Spleen (tissue), 11 donors: ENCODE measurements at regions not wholly inside any gene's neighbourhood (a gene's known extent, or its start where the extent isn't known, plus 50 kb on each side); places are given as distances from the start of the nearest gene placed in this dataset.

ENCODE experiments used
- DNase-seq: peaks from one replicate; pipeline ENCODE4 v3.0.0-alpha.2; 2020
- H3K27ac ChIP-seq, 8 donors: fragments of 200-600 bp; sonication (generic) in 7 of 8; 1 replicate in 4 of 8; 2 replicates in 4 of 8; pipeline versions ENCODE4 v1.5.0 to v1.8.0; 2016 to 2021; ENCODE audit warnings: inconsistent platforms in 4 of 8, mild to moderate bottlenecking in 4 of 8, moderate library complexity in 1 of 8
- H3K27me3 ChIP-seq, 7 donors: fragments of 200-600 bp; sonication (generic) in 6 of 7; replicated peaks in 1 of 7; 1 replicate in 4 of 7; 2 replicates in 3 of 7; pipeline versions ENCODE4 v1.5.0 to v1.8.0; 2016 to 2021; ENCODE audit warnings: inconsistent platforms in 3 of 7, mild to moderate bottlenecking in 1 of 7
- H3K36me3 ChIP-seq, 6 donors: fragments of 200-600 bp; sonication (generic) in 5 of 6; 1 replicate in 4 of 6; 2 replicates in 2 of 6; pipeline versions ENCODE4 v1.5.0 to v1.8.0; 2016 to 2021; ENCODE audit warnings: inconsistent platforms in 2 of 6
- H3K4me1 ChIP-seq, 6 donors: fragments of 200-600 bp; sonication (generic) in 5 of 6; 1 replicate in 3 of 6; 2 replicates in 3 of 6; pipeline versions ENCODE4 v1.5.0 to v1.8.0; 2016 to 2021; ENCODE audit warnings: inconsistent platforms in 3 of 6
- H3K4me3 ChIP-seq, 8 donors: fragments of 200-600 bp; sonication (generic) in 7 of 8; 1 replicate in 4 of 8; 2 replicates in 4 of 8; pipeline versions ENCODE4 v1.5.0 to v1.8.0; 2016 to 2021; ENCODE audit warnings: inconsistent platforms in 4 of 8, mild to moderate bottlenecking in 4 of 8, moderate library complexity in 2 of 8
- H3K9me3 ChIP-seq, 8 donors: fragments of 200-600 bp; sonication (generic) in 7 of 8; 1 replicate in 4 of 8; 2 replicates in 4 of 8; pipeline versions ENCODE4 v1.5.0 to v1.8.0; 2016 to 2021; ENCODE audit warnings: inconsistent platforms in 4 of 8
- POLR2A ChIP-seq, 3 donors: fragments of 450-650 bp; IDR thresholded peaks; one replicate each; pipeline ENCODE4 v1.5.1; 2017; ENCODE audit warnings: antibody characterized with exemption in 3 of 3, mild to moderate bottlenecking in 1 of 3
- POLR2AphosphoS5 ChIP-seq, 3 donors: sonication (generic); formaldehyde crosslinking; IDR thresholded peaks; one replicate each; pipeline ENCODE4 v1.5.1; 2017; ENCODE audit warnings: antibody characterized with exemption in 3 of 3
- WGBS, 5 donors: extraction: QIAGEN DNeasy Blood & Tissue Kit in 3 of 5; methylation state at CpG; one replicate each; pipeline versions ENCODE4 v1.1.5 to v1.1.7; 2013 to 2018; 5-methylcytosine and 5-hydroxymethylcytosine counted together
- intact Hi-C: fragments of 100-400 bp; cut with DNase I; formaldehyde crosslinking; loops from one replicate; pipeline ENCODE4 v1.15.0; 2023; ENCODE audit warnings: low total_unique reads
- TF ChIP-seq, protein P1 (sequence below), 11 experiments: fragments of 200-600 bp in 7 of 11; fragments of 450-650 bp in 4 of 11; sonication (generic) in 4 of 11; IDR thresholded peaks in 8 of 11; conservative IDR thresholded peaks in 3 of 11; 1 replicate in 7 of 11; 2 replicates in 4 of 11; pipeline versions ENCODE4 v1.4.0 to v1.8.0; 2016 to 2021; ENCODE audit warnings: antibody characterized with exemption in 11 of 11, inconsistent platforms in 4 of 11, mild to moderate bottlenecking in 1 of 11
- donor health status: healthy with polysubstance abuse.
- donor health status: DM: no; HTN: no; CAD: no; lungs with moderate emphysema.
- donor health status: DM: no; HTN: no; CAD: no.
- donor health status: Bipolar disorder and iron deficiency.
- donor health status: healthy.
- donor health status: DM: no; HTN: no; CAD: no.
- donor health status: DM: yes; HTN: yes; CAD: no.

DNA sequence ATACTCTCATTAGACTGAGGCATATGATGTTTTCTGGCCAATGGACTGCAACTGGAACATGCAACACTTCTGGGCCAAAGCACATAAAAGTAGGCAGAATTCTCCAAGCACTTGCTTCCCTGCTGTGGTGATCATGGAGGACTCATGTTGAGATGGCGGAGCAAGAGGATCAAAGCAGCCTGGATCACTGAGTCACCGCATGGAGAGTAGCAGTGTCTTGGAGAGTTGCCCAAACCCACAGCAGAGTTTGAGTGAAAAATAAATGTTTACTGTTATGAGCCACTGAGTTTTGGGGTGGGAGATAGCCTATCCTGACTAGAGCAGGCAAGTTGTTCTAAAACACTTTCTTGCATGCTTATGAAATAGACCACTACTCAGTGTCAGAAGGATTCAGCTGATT is 359.5 kb downstream of the ZNF521 start:
- H3K27me3 ChIP-seq, result no peaks in the 10 kb centered on the region
- H3K9me3 ChIP-seq, result no peaks in the 10 kb centered on the region
- no peaks in the 10 kb centered on the region for H3K36me3 ChIP-seq
- no peak overlapping the region for H3K4me3 ChIP-seq
- intact Hi-C loops, result no loop called here
- WGBS, 5 donors, result 93 to 100% (median 99%) methylated on average over 2 of the region's 2 CpGs
- H3K4me1 ChIP-seq, result peaks cover 0 to 12% (median 3%) of the 10 kb centered on the region in 6 donors
- TF ChIP-seq, protein P1, sequence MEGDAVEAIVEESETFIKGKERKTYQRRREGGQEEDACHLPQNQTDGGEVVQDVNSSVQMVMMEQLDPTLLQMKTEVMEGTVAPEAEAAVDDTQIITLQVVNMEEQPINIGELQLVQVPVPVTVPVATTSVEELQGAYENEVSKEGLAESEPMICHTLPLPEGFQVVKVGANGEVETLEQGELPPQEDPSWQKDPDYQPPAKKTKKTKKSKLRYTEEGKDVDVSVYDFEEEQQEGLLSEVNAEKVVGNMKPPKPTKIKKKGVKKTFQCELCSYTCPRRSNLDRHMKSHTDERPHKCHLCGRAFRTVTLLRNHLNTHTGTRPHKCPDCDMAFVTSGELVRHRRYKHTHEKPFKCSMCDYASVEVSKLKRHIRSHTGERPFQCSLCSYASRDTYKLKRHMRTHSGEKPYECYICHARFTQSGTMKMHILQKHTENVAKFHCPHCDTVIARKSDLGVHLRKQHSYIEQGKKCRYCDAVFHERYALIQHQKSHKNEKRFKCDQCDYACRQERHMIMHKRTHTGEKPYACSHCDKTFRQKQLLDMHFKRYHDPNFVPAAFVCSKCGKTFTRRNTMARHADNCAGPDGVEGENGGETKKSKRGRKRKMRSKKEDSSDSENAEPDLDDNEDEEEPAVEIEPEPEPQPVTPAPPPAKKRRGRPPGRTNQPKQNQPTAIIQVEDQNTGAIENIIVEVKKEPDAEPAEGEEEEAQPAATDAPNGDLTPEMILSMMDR (IDR thresholded peaks at IDR 0.05 in 8 of 11, conservative IDR thresholded peaks at IDR 0.05 in 3 of 11), result no peak
- no peak for TF ChIP-seq POLR2AphosphoS5 (IDR thresholded peaks at IDR 0.05)
- TF ChIP-seq POLR2A (IDR thresholded peaks at IDR 0.05), result no peak
- no peak for DNase-seq
- no peak overlapping the region for H3K27ac ChIP-seq

DNA sequence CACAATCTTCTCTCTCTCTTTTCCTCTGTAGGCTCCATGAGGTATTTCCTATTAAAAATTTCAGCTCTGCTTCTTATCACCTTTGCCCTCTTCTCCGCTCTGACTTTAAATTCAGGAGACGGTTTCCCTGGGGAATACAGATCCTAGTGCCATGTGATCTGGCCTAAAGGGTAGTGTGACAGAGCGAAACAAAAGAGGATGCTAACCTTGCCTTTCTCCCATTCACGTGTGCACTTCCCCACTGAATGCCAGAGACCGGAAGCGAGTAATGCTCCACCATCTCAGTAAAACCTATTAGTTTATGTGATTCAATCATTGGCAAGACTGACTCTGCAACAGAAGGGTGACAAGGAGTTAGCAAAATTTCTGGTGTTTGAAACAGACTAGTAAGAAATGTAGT is 358.3 kb downstream of the ZNF521 start:
- Histone ChIP-seq H3K27me3 (no peaks in the 10 kb centered on the region), H3K36me3 (no peaks in the 10 kb centered on the region), H3K4me3 (no peak overlapping the region), H3K27ac (no peak overlapping the region), H3K9me3 (peaks cover 0 to 3% (median 0%) of the 10 kb centered on the region in 8 donors), H3K4me1 (peaks cover 0 to 3% (median under 1%) of the 10 kb centered on the region in 6 donors)
- no peak for DNase-seq
- 83 to 91% (median 86%) methylated on average over 6 of the region's 6 CpGs for WGBS, 5 donors
- TF ChIP-seq, protein P1 (IDR thresholded peaks at IDR 0.05 in 8 of 11, conservative IDR thresholded peaks at IDR 0.05 in 3 of 11), result no peak
- TF ChIP-seq POLR2AphosphoS5 (IDR thresholded peaks at IDR 0.05) (no peak), POLR2A (IDR thresholded peaks at IDR 0.05) (no peak)
- intact Hi-C loops, result no loop called here

DNA sequence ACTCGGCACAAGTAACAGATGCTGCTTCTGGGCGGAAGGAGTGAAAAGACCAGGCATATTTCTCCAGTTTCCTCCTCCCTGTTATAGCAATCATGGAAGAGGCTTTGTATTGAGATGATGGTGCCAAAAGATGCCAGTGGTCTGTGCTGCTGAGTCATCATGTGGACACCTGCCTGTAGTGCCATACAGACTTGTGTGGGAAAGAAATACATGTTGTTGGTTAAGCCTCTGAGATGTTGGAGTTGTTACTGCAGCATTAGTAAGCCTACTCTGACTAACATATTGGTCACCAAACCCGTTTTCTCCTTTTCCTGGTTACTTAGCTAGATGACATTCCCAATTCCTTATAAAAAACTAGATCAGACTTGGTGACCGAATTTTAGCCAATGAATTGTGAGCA is 356.9 kb downstream of the ZNF521 start:
- DNase-seq, result no peak
- peaks cover 0 to 3% (median 0%) of the 10 kb centered on the region in 6 donors for H3K4me1 ChIP-seq
- TF ChIP-seq POLR2AphosphoS5 (IDR thresholded peaks at IDR 0.05) (no peak), POLR2A (IDR thresholded peaks at IDR 0.05) (no peak)
- TF ChIP-seq, protein P1 (IDR thresholded peaks at IDR 0.05 in 8 of 11, conservative IDR thresholded peaks at IDR 0.05 in 3 of 11), result no peak
- H3K27me3 ChIP-seq, result no peaks in the 10 kb centered on the region
- 85 to 94% (median 91%) methylated on average over 4 of the region's 4 CpGs for WGBS, 5 donors
- intact Hi-C loops, result no loop called here
- no peak overlapping the region for H3K4me3 ChIP-seq
- no peaks in the 10 kb centered on the region for H3K36me3 ChIP-seq
- peaks cover 0 to 17% (median 13%) of the 10 kb centered on the region in 8 donors for H3K9me3 ChIP-seq
- H3K27ac ChIP-seq, result no peak overlapping the region

GRCh38 chr18:24995755-24996154 is 356.2 kb downstream of the ZNF521 start:
- H3K4me1 ChIP-seq, result no peaks in the 10 kb centered on the region
- no peaks in the 10 kb centered on the region for H3K27me3 ChIP-seq
- no peak overlapping the region for H3K4me3 ChIP-seq
- intact Hi-C loops, result no loop called here
- WGBS, 5 donors, result 73 to 88% (median 82%) methylated on average over 2 of the region's 2 CpGs
- no peaks in the 10 kb centered on the region for H3K36me3 ChIP-seq
- no peak overlapping the region for H3K27ac ChIP-seq
- TF ChIP-seq, protein P1 (IDR thresholded peaks at IDR 0.05 in 8 of 11, conservative IDR thresholded peaks at IDR 0.05 in 3 of 11), result no peak
- TF ChIP-seq POLR2A (IDR thresholded peaks at IDR 0.05) (no peak), POLR2AphosphoS5 (IDR thresholded peaks at IDR 0.05) (no peak)
- H3K9me3 ChIP-seq, result peaks cover 0 to 20% (median 17%) of the 10 kb centered on the region in 8 donors
- DNase-seq, result no peak
